GM23248 (cell line): ENCODE measurements at regions not wholly inside any gene's neighbourhood (a gene's known extent, or its start where the extent isn't known, plus 50 kb on each side); places are given as distances from the start of the nearest gene placed in this dataset.

Source experiments
- DNase-seq: peaks from one replicate; pipeline ENCODE4 v3.0.0-alpha.2; 2015
- H2AFZ ChIP-seq: fragments of 200-600 bp; sonication (generic); 2 replicates; pipeline ENCODE4 v1.6.1; 2016; ENCODE audit warnings: antibody characterized with exemption
- H3F3A ChIP-seq: fragments of 200-600 bp; sonication (generic); 2 replicates; pipeline ENCODE4 v1.6.1; 2016; ENCODE audit warnings: mild to moderate bottlenecking, antibody characterized with exemption, mixed run types; ENCODE audit not compliant: insufficient read depth
- H3K27ac ChIP-seq: fragments of 200-600 bp; sonication (generic); 2 replicates; pipeline ENCODE4 v1.5.1; 2016; ENCODE audit warnings: mild to moderate bottlenecking
- H3K27me3 ChIP-seq: fragments of 200-600 bp; sonication (generic); replicated peaks from 2 replicates; pipeline ENCODE4 v1.6.1; 2016; ENCODE audit warnings: mild to moderate bottlenecking; ENCODE audit not compliant: insufficient read depth
- H3K36me3 ChIP-seq: fragments of 200-600 bp; sonication (generic); 2 replicates; pipeline ENCODE4 v1.6.1; 2016; ENCODE audit warnings: low read depth, mild to moderate bottlenecking
- H3K4me1 ChIP-seq: fragments of 200-600 bp; sonication (generic); 2 replicates; pipeline ENCODE4 v1.6.1; 2016; ENCODE audit warnings: mild to moderate bottlenecking; ENCODE audit not compliant: insufficient read depth
- H3K4me2 ChIP-seq: fragments of 200-600 bp; sonication (generic); one replicate; pipeline ENCODE4 v1.6.1; 2016; ENCODE audit warnings: mild to moderate bottlenecking; ENCODE audit not compliant: unreplicated experiment
- H3K4me3 ChIP-seq: fragments of 200-600 bp; sonication (generic); 2 replicates; pipeline ENCODE4 v1.5.1; 2016; ENCODE audit warnings: mild to moderate bottlenecking
- H3K79me2 ChIP-seq: fragments of 200-600 bp; sonication (generic); 2 replicates; pipeline ENCODE4 v1.6.1; 2016; ENCODE audit warnings: mild to moderate bottlenecking; ENCODE audit not compliant: insufficient read depth
- H3K9ac ChIP-seq: fragments of 200-600 bp; sonication (generic); 2 replicates; pipeline ENCODE4 v1.6.1; 2016; ENCODE audit warnings: mild to moderate bottlenecking
- H3K9me2 ChIP-seq: fragments of 200-600 bp; sonication (generic); 2 replicates; pipeline ENCODE4 v1.6.1; 2016; ENCODE audit warnings: mixed run types, mild to moderate bottlenecking, moderate library complexity; ENCODE audit not compliant: insufficient read depth
- H3K9me3 ChIP-seq: fragments of 200-600 bp; sonication (generic); one replicate; pipeline ENCODE4 v1.6.1; 2017; ENCODE audit warnings: low read depth
- H4K20me1 ChIP-seq: fragments of 200-600 bp; sonication (generic); 2 replicates; pipeline ENCODE4 v1.6.0; 2016; ENCODE audit not compliant: insufficient read depth
- EZH2 ChIP-seq: fragments of 200-600 bp; sonication (generic); IDR thresholded peaks from 2 replicates; pipeline ENCODE4 v1.6.1; 2018; ENCODE audit warnings: antibody characterized with exemption, mild to moderate bottlenecking; ENCODE audit not compliant: insufficient read depth, poor library complexity, severe bottlenecking
- EZH2phosphoT487 ChIP-seq: fragments of 200-600 bp; sonication (generic); IDR thresholded peaks from 2 replicates; pipeline ENCODE4 v1.6.1; 2018; ENCODE audit warnings: antibody characterized with exemption, moderate library complexity, mild to moderate bottlenecking, low read depth; ENCODE audit not compliant: insufficient read depth
- WGBS, 2 experiments: methylation state at CpG; one replicate each; pipeline ENCODE4 v1.1.6; 2015 to 2017; ENCODE audit warnings: low lambda C conversion rate in 2 of 2, low coverage in 1 of 2; ENCODE audit errors: missing lambda C conversion rate in 2 of 2; 5-methylcytosine and 5-hydroxymethylcytosine counted together
- in situ Hi-C: fragments of 300-500 bp; cut with MboI; formaldehyde crosslinking; loops from 2 replicates; pipeline ENCODE4 v1.15.0; 2020

DNA sequence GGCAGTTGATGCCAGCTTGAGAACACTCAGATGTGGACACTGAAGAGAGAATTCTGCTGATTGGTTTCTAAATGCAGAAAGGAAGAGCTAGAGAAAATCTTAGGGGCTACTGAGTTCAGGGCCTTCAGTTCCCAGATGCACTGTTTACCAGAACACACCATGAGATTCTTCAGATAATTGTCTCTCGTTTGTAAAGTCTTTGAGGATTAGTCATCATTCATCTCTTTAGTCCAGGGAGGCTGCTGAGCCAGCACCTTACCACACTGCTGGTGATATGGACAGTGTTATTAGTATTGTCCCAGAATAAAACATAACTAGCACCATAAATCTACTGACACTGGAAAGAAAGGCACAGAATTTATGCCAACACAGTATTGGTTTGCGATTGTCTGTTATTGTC is 690.8 kb upstream of the CELF4 start:
- H3K4me2 ChIP-seq, result no peak overlapping the region
- H3K9me2 ChIP-seq, result no peaks in the 10 kb centered on the region
- H3K4me1 ChIP-seq, result no peaks in the 10 kb centered on the region
- no peaks in the 10 kb centered on the region for H3K36me3 ChIP-seq
- H4K20me1 ChIP-seq, result no peaks in the 10 kb centered on the region
- no peak for DNase-seq
- no peaks in the 10 kb centered on the region for H3K9me3 ChIP-seq
- no peak overlapping the region for H2AFZ ChIP-seq
- H3K9ac ChIP-seq, result no peak overlapping the region
- no peaks in the 10 kb centered on the region for H3K79me2 ChIP-seq
- no peak overlapping the region for H3K4me3 ChIP-seq
- WGBS, 2 experiments, result 7 to 15% methylated on average over 2 of the region's 2 CpGs
- H3K27me3 ChIP-seq, result no peaks in the 10 kb centered on the region
- in situ Hi-C loops, result no loop called here
- TF ChIP-seq EZH2 (no peak), EZH2phosphoT487 (no peak)
- H3K27ac ChIP-seq, result no peak overlapping the region
- H3F3A ChIP-seq, result no peaks in the 10 kb centered on the region

DNA sequence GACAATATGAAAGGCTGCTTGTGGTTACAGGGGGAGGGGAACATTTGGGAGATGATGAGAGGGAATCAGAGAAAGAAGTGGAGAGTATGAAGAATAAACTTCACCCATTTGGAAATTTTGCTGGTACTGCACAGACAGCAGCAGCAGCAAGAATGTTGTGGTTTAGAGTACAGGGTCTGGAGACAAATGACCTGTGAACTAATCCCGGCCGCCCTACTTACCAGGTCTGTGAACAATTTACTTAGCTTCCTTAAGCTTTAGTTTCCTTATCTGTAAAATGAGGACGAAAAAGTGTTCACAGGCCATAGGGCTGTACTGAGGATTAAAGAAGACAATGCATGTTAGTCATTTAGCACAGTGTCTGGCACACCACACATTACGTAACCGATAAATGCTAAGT is 685.4 kb upstream of the CELF4 start:
- Histone ChIP-seq H3K36me3 (no peaks in the 10 kb centered on the region), H3K27ac (no peak overlapping the region), H3K27me3 (no peaks in the 10 kb centered on the region), H3K4me2 (no peak overlapping the region), H3K4me3 (no peak overlapping the region), H2AFZ (no peak overlapping the region), H3K4me1 (no peaks in the 10 kb centered on the region), H3F3A (no peaks in the 10 kb centered on the region), H3K9ac (no peak overlapping the region), H3K9me3 (no peaks in the 10 kb centered on the region), H4K20me1 (no peaks in the 10 kb centered on the region), H3K79me2 (no peaks in the 10 kb centered on the region), H3K9me2 (no peaks in the 10 kb centered on the region)
- in situ Hi-C loops, result no loop called here
- TF ChIP-seq EZH2, result no peak
- TF ChIP-seq EZH2phosphoT487, result no peak
- DNase-seq, result no peak
- 36 to 39% methylated on average over 5 of the region's 5 CpGs for WGBS, 2 experiments

DNA sequence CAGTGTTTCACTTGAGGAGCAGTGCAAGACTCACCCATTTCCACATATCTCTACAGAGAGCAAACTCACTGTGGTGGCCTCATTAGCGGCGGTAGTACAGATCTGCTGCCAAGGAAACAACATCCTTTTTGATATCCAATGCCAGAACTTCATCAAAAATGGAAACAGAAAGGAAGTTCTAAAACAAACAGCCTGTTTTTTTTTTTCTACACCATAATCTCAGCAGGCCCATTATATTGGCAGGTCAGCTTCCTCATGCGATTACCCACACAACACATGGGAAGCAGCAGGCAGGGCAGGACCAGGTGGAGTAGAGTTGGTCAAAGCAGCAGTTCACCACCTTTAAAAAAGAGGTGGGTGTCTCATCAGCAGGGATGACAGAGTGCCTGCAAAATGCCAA is 678.9 kb upstream of the CELF4 start:
- Histone ChIP-seq H3K36me3 (no peaks in the 10 kb centered on the region), H4K20me1 (no peaks in the 10 kb centered on the region), H3K9ac (no peak overlapping the region), H3F3A (no peaks in the 10 kb centered on the region), H3K27ac (no peak overlapping the region), H3K9me3 (no peaks in the 10 kb centered on the region), H3K4me1 (no peaks in the 10 kb centered on the region), H3K4me2 (no peak overlapping the region), H3K9me2 (no peaks in the 10 kb centered on the region), H3K27me3 (no peaks in the 10 kb centered on the region), H3K4me3 (no peak overlapping the region), H2AFZ (no peak overlapping the region), H3K79me2 (no peaks in the 10 kb centered on the region)
- no peak for TF ChIP-seq EZH2phosphoT487
- TF ChIP-seq EZH2, result no peak
- no peak for DNase-seq
- in situ Hi-C loops, result no loop called here
- 26 to 31% methylated on average over 3 of the region's 3 CpGs for WGBS, 2 experiments

DNA sequence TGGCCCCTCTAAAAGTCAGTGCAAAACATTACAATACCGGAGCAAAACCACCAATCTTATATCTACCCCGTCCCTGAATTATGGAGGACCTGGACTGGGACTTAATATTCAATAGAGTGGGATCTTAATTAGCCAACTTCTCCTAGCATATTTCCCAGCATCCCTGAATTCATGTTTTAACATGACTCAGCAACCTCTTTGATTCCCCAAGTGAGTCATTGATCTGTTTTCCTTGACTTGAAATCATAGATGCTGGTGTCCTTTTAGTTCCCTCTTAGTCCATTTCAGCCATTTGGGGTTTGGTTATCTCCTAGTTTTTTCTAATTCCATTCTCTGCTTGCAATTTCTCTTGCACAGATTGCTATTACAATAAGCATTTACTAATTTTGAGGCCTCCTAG is 677.7 kb upstream of the CELF4 start:
- H3K9ac ChIP-seq, result no peak overlapping the region
- H3K9me2 ChIP-seq, result no peaks in the 10 kb centered on the region
- DNase-seq, result no peak
- H3K4me1 ChIP-seq, result no peaks in the 10 kb centered on the region
- TF ChIP-seq EZH2, result no peak
- H3K36me3 ChIP-seq, result no peaks in the 10 kb centered on the region
- 14 to 15% methylated on average over 2 of the region's 2 CpGs for WGBS, 2 experiments
- no peaks in the 10 kb centered on the region for H3F3A ChIP-seq
- no peak overlapping the region for H2AFZ ChIP-seq
- in situ Hi-C loops, result no loop called here
- no peak overlapping the region for H3K27ac ChIP-seq
- H3K79me2 ChIP-seq, result no peaks in the 10 kb centered on the region
- H4K20me1 ChIP-seq, result no peaks in the 10 kb centered on the region
- no peaks in the 10 kb centered on the region for H3K27me3 ChIP-seq
- H3K9me3 ChIP-seq, result no peaks in the 10 kb centered on the region
- H3K4me3 ChIP-seq, result no peak overlapping the region
- no peak overlapping the region for H3K4me2 ChIP-seq

DNA sequence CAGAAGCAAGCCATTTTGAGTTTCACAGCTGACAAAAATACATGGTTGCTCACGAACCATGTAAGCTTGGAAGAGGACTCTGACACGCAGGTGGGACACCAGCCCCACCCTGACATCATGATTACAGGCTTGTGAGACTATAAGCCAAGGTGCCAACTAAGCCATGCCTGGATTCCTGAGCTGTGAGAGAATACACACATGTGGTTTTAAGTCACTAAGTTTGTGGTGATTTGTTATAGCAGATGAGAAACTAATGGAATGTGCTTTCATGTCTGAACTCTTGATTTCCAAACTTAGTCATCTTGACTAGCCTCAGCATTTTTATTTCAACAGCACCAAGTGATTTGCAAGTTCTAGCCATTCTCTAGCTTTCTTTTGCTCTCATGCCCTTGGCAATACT is 676.1 kb upstream of the CELF4 start:
- TF ChIP-seq EZH2 (no peak), EZH2phosphoT487 (no peak)
- no peaks in the 10 kb centered on the region for H3K79me2 ChIP-seq
- no peak overlapping the region for H3K4me2 ChIP-seq
- H3K27me3 ChIP-seq, result no peaks in the 10 kb centered on the region
- H3K36me3 ChIP-seq, result no peaks in the 10 kb centered on the region
- H3K27ac ChIP-seq, result no peak overlapping the region
- in situ Hi-C loops, result no loop called here
- no peak overlapping the region for H2AFZ ChIP-seq
- no peaks in the 10 kb centered on the region for H3K9me2 ChIP-seq
- no peaks in the 10 kb centered on the region for H3K9me3 ChIP-seq
- DNase-seq, result peak; percentile 0
- no peak overlapping the region for H3K4me3 ChIP-seq
- WGBS, 2 experiments, result 4 to 7% methylated on average over 2 of the region's 2 CpGs
- no peaks in the 10 kb centered on the region for H3K4me1 ChIP-seq
- H4K20me1 ChIP-seq, result no peaks in the 10 kb centered on the region
- H3F3A ChIP-seq, result no peaks in the 10 kb centered on the region
- no peak overlapping the region for H3K9ac ChIP-seq
